ENCODE measurements at regions not wholly inside any gene's neighbourhood (a gene's known extent, or its start where the extent isn't known, plus 50 kb on each side); places are given as distances from the start of the nearest gene placed in this dataset.

DNA sequence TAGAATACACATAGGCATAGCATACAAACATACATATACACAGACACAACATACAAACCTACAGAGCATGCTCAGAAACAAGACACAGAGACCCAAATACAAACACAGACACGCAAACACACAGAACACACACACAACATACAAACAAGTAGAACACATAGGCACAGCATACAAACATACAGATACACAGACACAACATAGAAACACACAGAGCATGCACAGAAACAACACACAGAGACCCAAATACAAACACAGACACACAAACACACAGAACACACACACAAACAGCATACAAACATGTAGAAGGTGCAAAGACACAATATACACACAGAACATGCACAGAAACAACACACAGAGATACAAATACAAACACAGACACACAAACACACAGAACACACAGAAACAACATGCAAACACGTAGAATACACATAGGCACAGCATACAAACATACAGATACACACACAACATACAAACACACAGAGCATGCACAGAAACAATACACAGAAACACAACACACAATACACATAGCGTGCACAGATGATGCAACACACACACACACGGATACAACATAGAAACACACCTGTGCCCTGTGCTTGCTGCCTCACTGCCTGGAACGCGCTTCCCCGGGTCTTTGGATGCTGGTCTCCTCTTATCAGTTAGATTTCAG is 469.0 kb upstream of the CDH4 start:
- TF ChIP-seq CTCF (IDR thresholded peaks at IDR 0.05), result no peak
- intact Hi-C loops (cut with DNase I, micrococcal nuclease), result no loop called here
- H3K27ac ChIP-seq (ENCODE audit: low read depth in 1 of 2, low read length in 2 of 2), result no peak overlapping the region
- H3K36me3 ChIP-seq (ENCODE audit: insufficient read depth, low read length), result no peaks in the 10 kb centered on the region
- H3K36me3 Mint-ChIP-seq (ENCODE audit: low read depth), result no peaks in the 10 kb centered on the region
- H3K4me1 ChIP-seq (ENCODE audit: insufficient read depth, low read length), result no peaks in the 10 kb centered on the region
- ATAC-seq (ENCODE audit: poor library complexity), result no peak
- H3K27me3 ChIP-seq (ENCODE audit: control insufficient read depth in 1 of 2, insufficient read depth in 2 of 2, low read length in 2 of 2), result no peaks in the 10 kb centered on the region
- H3K9me3 Mint-ChIP-seq, result no peaks in the 10 kb centered on the region
- H3K4me3 Mint-ChIP-seq, result no peak overlapping the region
- ChIA-PET POLR2A (no interaction called here), CTCF (no interaction called here)
- no peaks in the 10 kb centered on the region for H3K27me3 Mint-ChIP-seq
- H3K27ac Mint-ChIP-seq, result no peak overlapping the region
- no peaks in the 10 kb centered on the region for H3K4me1 Mint-ChIP-seq (ENCODE audit: low read depth)
- no peak for DNase-seq
- H3K9me3 ChIP-seq (ENCODE audit: control insufficient read depth in 1 of 2, insufficient read depth in 1 of 2, low read length in 2 of 2), result peaks cover 0 to 14% of the 10 kb centered on the region in 2 experiments
- no peak overlapping the region for H3K4me3 ChIP-seq (ENCODE audit: low read length)

DNA sequence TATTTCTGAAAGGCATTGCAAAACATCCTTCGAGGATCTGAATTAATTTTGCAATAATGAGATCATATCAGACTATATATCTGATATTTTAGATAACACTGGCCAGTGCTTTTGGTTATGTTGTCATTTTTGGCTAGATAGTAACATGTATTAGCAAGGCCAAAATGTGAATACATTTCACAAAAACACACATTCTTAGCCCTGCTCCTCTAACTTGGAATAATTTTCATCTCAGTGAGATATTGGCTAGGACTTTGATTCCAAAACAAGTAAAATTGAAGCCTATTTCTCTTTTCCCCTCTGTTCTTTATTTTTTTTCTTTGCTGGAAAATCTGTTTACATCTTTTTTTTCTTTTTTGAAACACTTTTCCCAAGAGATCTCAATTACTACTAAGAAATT is 466.8 kb upstream of the CDH4 start:
- POLR2A ChIA-PET, result no interaction called here

DNA sequence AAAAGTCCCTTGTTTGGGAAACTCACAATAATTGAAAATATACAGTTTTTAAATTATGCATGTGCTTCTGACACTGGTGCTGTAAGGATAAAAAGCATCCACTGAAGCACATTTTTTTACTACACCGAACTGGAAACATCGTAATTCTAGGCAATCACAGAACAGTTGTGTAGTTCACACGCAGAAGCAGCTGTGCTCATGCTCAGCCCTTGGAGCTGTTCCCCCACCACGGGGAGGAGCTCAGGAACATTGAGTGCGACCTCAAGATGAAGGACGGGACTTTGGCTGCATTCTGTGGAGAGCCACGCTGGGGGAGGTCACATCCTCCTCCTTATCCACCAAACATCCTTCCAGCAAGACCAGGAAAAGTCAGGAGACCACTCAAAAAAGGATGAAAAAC is 466.3 kb upstream of the CDH4 start:
- H3K4me3 Mint-ChIP-seq, result no peak overlapping the region

More for the DNA sequence above, 466.8 kb upstream of the CDH4 start:
- H3K27me3 Mint-ChIP-seq, result peaks cover 6% of the 10 kb centered on the region
- H3K4me3 ChIP-seq (ENCODE audit: low read length), result no peak overlapping the region
- CTCF ChIA-PET, result no interaction called here
- H3K4me1 ChIP-seq (ENCODE audit: insufficient read depth, low read length), result no peaks in the 10 kb centered on the region
- H3K9me3 Mint-ChIP-seq, result no peaks in the 10 kb centered on the region
- H3K27ac Mint-ChIP-seq, result no peak overlapping the region
- no peaks in the 10 kb centered on the region for H3K36me3 Mint-ChIP-seq (ENCODE audit: low read depth)
- no peaks in the 10 kb centered on the region for H3K27me3 ChIP-seq (ENCODE audit: control insufficient read depth in 1 of 2, insufficient read depth in 2 of 2, low read length in 2 of 2)
- ATAC-seq (ENCODE audit: poor library complexity), result no peak
- H3K4me1 Mint-ChIP-seq (ENCODE audit: low read depth), result no peaks in the 10 kb centered on the region
- H3K4me3 Mint-ChIP-seq, result no peak overlapping the region
- intact Hi-C loops (cut with DNase I, micrococcal nuclease), result no loop called here
- no peaks in the 10 kb centered on the region for H3K36me3 ChIP-seq (ENCODE audit: insufficient read depth, low read length)
- no peak overlapping the region for H3K27ac ChIP-seq (ENCODE audit: low read depth in 1 of 2, low read length in 2 of 2)
- no peak for DNase-seq
- no peak for TF ChIP-seq CTCF (IDR thresholded peaks at IDR 0.05)
- peaks cover 0 to 16% of the 10 kb centered on the region in 2 experiments for H3K9me3 ChIP-seq (ENCODE audit: control insufficient read depth in 1 of 2, insufficient read depth in 1 of 2, low read length in 2 of 2)

More for the DNA sequence above, 466.3 kb upstream of the CDH4 start:
- ATAC-seq (ENCODE audit: poor library complexity) (no peak), DNase-seq (no peak)
- H3K9me3 ChIP-seq (ENCODE audit: control insufficient read depth in 1 of 2, insufficient read depth in 1 of 2, low read length in 2 of 2), result peaks cover 0 to 16% of the 10 kb centered on the region in 2 experiments
- CTCF ChIA-PET, result no interaction called here
- no peaks in the 10 kb centered on the region for H3K4me1 ChIP-seq (ENCODE audit: insufficient read depth, low read length)
- H3K27ac ChIP-seq (ENCODE audit: low read depth in 1 of 2, low read length in 2 of 2), result no peak overlapping the region
- intact Hi-C loops (cut with DNase I, micrococcal nuclease), result no loop called here
- no peaks in the 10 kb centered on the region for H3K36me3 ChIP-seq (ENCODE audit: insufficient read depth, low read length)
- H3K4me3 ChIP-seq (ENCODE audit: low read length), result no peak overlapping the region
- POLR2A ChIA-PET, result no interaction called here
- no peaks in the 10 kb centered on the region for H3K27me3 ChIP-seq (ENCODE audit: control insufficient read depth in 1 of 2, insufficient read depth in 2 of 2, low read length in 2 of 2)
- H3K9me3 Mint-ChIP-seq, result no peaks in the 10 kb centered on the region
- H3K4me1 Mint-ChIP-seq (ENCODE audit: low read depth), result no peaks in the 10 kb centered on the region
- H3K27ac Mint-ChIP-seq, result no peak overlapping the region
- peaks cover 6% of the 10 kb centered on the region for H3K27me3 Mint-ChIP-seq
- TF ChIP-seq CTCF (IDR thresholded peaks at IDR 0.05), result no peak
- no peaks in the 10 kb centered on the region for H3K36me3 Mint-ChIP-seq (ENCODE audit: low read depth)

All from CD4-positive, alpha-beta T cell (primary cell).